ENCODE measurements at regions not wholly inside any gene's neighbourhood (a gene's known extent, or its start where the extent isn't known, plus 50 kb on each side); places are given as distances from the start of the nearest gene placed in this dataset.

DNA sequence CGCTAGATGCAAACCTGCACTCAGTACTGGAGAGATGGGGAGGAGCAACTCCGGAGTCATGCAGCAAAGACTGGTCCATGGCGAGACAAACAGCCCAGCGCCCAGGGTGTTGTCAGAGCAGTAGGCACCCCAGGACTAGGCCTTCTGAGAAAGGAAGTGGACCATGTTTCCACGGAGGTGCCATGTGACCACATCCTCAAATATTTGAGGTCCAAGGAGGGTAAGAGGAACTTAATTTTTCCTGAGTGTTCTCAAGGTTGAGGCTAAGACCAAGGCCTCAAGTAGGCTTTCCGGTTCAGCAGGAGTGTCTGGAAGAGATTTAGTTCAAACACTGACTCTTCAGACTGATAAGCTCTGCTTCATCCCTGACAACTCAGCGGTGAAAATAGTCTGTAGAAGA lies 186.2 kb downstream of the RHOU start:
- no peak overlapping the region for H2AFZ ChIP-seq
- POLR2A ChIA-PET (ENCODE audit: unreplicated experiment), result no interaction called here
- H3F3A ChIP-seq (ENCODE audit: insufficient read depth, low read depth), result no peaks in the 10 kb centered on the region
- no TSS peak for BruUV-seq (replicated peaks)
- intact Hi-C loops (cut with micrococcal nuclease; ENCODE audit: unreplicated experiment), result no loop called here
- H3K36me3 ChIP-seq (ENCODE audit: low read depth), result no peaks in the 10 kb centered on the region
- H3K4me3 ChIP-seq, result no peak overlapping the region
- CTCF ChIA-PET, result no interaction called here
- no peaks in the 10 kb centered on the region for H3K9me3 ChIP-seq (ENCODE audit: insufficient read depth, low read depth)
- TF ChIP-seq, protein P1, sequence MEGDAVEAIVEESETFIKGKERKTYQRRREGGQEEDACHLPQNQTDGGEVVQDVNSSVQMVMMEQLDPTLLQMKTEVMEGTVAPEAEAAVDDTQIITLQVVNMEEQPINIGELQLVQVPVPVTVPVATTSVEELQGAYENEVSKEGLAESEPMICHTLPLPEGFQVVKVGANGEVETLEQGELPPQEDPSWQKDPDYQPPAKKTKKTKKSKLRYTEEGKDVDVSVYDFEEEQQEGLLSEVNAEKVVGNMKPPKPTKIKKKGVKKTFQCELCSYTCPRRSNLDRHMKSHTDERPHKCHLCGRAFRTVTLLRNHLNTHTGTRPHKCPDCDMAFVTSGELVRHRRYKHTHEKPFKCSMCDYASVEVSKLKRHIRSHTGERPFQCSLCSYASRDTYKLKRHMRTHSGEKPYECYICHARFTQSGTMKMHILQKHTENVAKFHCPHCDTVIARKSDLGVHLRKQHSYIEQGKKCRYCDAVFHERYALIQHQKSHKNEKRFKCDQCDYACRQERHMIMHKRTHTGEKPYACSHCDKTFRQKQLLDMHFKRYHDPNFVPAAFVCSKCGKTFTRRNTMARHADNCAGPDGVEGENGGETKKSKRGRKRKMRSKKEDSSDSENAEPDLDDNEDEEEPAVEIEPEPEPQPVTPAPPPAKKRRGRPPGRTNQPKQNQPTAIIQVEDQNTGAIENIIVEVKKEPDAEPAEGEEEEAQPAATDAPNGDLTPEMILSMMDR (conservative IDR thresholded peaks at IDR 0.05), result no peak
- TF ChIP-seq EZH2 (IDR thresholded peaks at IDR 0.05; ENCODE audit: low read depth), result no peak
- H3K79me2 ChIP-seq (ENCODE audit: low read depth), result no peaks in the 10 kb centered on the region
- peaks cover 40% of the 10 kb centered on the region for H3K27me3 ChIP-seq (ENCODE audit: insufficient read depth, low read depth)
- no peak overlapping the region for H3K27ac ChIP-seq
- DNase-seq, result no peak
- no peaks in the 10 kb centered on the region for H3K4me1 ChIP-seq (replicated peaks; ENCODE audit: insufficient read depth)
- H4K20me1 ChIP-seq (ENCODE audit: insufficient read depth), result no peaks in the 10 kb centered on the region
- H3K9me2 ChIP-seq (ENCODE audit: insufficient read depth), result no peaks in the 10 kb centered on the region
- H3K4me2 ChIP-seq, result no peak overlapping the region

DNA sequence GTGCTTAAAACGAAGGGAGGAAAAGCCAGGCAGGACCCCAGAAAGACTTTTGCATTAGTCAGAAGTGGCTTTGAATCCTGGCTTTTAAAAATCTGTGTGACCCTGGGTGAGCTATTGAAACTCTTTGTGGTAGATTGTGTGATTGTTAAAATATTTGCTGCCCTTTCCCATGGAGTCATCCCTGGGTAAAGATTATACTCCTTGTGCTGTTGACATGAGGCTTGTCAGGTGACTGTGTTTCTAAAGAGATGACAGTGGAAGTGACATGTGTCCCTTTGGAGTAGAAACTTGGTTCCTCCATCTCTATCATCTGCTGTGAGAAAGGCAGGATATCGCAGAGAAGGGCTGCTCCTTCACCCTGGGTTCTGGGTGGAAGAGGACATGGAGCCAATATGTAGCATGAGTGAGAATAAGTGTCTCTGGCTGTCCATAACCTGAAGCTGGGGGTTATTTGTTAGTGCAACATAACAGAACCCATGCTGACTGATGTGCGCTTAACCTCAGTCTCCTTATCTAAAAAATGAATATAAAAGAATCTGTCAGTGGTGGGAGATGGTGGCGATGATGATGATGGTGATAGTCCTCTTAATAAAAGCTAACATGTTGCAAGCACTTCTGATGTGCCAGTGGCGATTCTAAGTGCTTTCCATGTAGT lies 187.6 kb downstream of the RHOU start:
- H3K4me3 ChIP-seq, result no peak overlapping the region
- H4K20me1 ChIP-seq (ENCODE audit: insufficient read depth), result no peaks in the 10 kb centered on the region
- no peaks in the 10 kb centered on the region for H3K9me2 ChIP-seq (ENCODE audit: insufficient read depth)
- no peak overlapping the region for H3K27ac ChIP-seq
- no peak for TF ChIP-seq EZH2 (IDR thresholded peaks at IDR 0.05; ENCODE audit: low read depth)
- TF ChIP-seq, protein P1 (conservative IDR thresholded peaks at IDR 0.05), result no peak
- no peak for DNase-seq
- H3F3A ChIP-seq (ENCODE audit: insufficient read depth, low read depth), result no peaks in the 10 kb centered on the region
- no TSS peak for BruUV-seq (replicated peaks)
- CTCF ChIA-PET, result no interaction called here
- H3K9me3 ChIP-seq (ENCODE audit: insufficient read depth, low read depth), result no peaks in the 10 kb centered on the region
- POLR2A ChIA-PET (ENCODE audit: unreplicated experiment), result no interaction called here
- no peak overlapping the region for H3K4me2 ChIP-seq
- no peaks in the 10 kb centered on the region for H3K4me1 ChIP-seq (replicated peaks; ENCODE audit: insufficient read depth)
- H2AFZ ChIP-seq, result no peak overlapping the region
- H3K79me2 ChIP-seq (ENCODE audit: low read depth), result no peaks in the 10 kb centered on the region
- H3K27me3 ChIP-seq (ENCODE audit: insufficient read depth, low read depth), result peaks cover 41% of the 10 kb centered on the region
- H3K36me3 ChIP-seq (ENCODE audit: low read depth), result no peaks in the 10 kb centered on the region
- intact Hi-C loops (cut with micrococcal nuclease; ENCODE audit: unreplicated experiment), result no loop called here

DNA sequence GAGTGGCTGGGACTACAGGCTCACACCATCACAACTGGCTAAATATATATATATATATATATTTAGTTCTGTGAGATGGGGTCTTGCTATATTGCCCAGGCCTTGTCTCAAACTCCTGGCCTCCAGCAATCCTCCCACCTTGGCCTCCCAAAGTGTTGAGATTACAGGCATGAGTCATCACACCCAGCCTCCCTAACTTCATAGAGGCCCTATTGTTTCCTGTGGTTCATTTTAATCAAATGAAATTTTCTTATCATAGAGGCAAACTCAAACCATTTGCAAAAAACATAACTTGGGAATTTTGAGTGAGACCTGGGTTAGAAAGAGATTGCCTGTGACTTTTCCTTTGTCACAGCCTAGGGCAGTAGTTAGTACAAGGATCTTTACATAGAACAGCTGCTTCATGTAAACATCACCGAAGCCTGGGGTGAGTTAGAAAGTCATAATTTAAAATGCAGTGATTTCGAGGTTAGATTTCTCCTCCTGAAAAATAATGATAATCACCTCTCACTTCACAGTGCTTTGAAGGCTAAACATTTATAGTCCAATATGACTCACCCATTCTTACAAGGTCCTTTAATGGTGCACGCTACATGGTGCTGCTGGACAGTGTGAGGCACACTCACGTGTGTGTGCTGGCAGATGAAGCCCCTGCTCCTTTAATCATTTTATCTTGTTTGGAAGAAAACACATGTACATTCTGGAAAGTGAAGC lies 188.9 kb downstream of the RHOU start:
- H3K79me2 ChIP-seq (ENCODE audit: low read depth), result no peaks in the 10 kb centered on the region
- no peak overlapping the region for H3K4me3 ChIP-seq
- no peaks in the 10 kb centered on the region for H3F3A ChIP-seq (ENCODE audit: insufficient read depth, low read depth)
- no peak overlapping the region for H3K27ac ChIP-seq
- H3K4me2 ChIP-seq, result no peak overlapping the region
- intact Hi-C loops (cut with micrococcal nuclease; ENCODE audit: unreplicated experiment), result no loop called here
- no peaks in the 10 kb centered on the region for H3K36me3 ChIP-seq (ENCODE audit: low read depth)
- BruUV-seq (replicated peaks), result no TSS peak
- no peaks in the 10 kb centered on the region for H3K9me2 ChIP-seq (ENCODE audit: insufficient read depth)
- peaks cover 37% of the 10 kb centered on the region for H3K27me3 ChIP-seq (ENCODE audit: insufficient read depth, low read depth)
- H4K20me1 ChIP-seq (ENCODE audit: insufficient read depth), result no peaks in the 10 kb centered on the region
- no peak for DNase-seq
- H2AFZ ChIP-seq, result no peak overlapping the region
- ChIA-PET CTCF (no interaction called here), POLR2A (ENCODE audit: unreplicated experiment) (no interaction called here)
- no peaks in the 10 kb centered on the region for H3K9me3 ChIP-seq (ENCODE audit: insufficient read depth, low read depth)
- no peaks in the 10 kb centered on the region for H3K4me1 ChIP-seq (replicated peaks; ENCODE audit: insufficient read depth)
- TF ChIP-seq, protein P1 (conservative IDR thresholded peaks at IDR 0.05), result no peak
- no peak for TF ChIP-seq EZH2 (IDR thresholded peaks at IDR 0.05; ENCODE audit: low read depth)

All from PC-9 (cell line).